ENCODE measurements at regions not wholly inside any gene's neighbourhood (a gene's known extent, or its start where the extent isn't known, plus 50 kb on each side); places are given as distances from the start of the nearest gene placed in this dataset.

GRCh38 chr7:24475166-24475961, 97.9 kb upstream of the PALS2 start:
- ATAC-seq (ENCODE audit: insufficient read depth, low read depth) (no peak), DNase-seq (no peak)
- Histone ChIP-seq H3K36me3 (ENCODE audit: insufficient read depth, low read length) (no peaks in the 10 kb centered on the region), H3K4me2 (ENCODE audit: insufficient read depth, low read length) (no peak overlapping the region), H3K27ac (ENCODE audit: low read length) (no peak overlapping the region), H3K9me3 (ENCODE audit: insufficient read depth, low read length, severe bottlenecking) (no peaks in the 10 kb centered on the region), H3K9ac (ENCODE audit: low read depth, low read length) (no peak overlapping the region), H3K4me1 (ENCODE audit: insufficient read depth, low read length) (no peaks in the 10 kb centered on the region), H4K20me1 (ENCODE audit: insufficient read depth, low read length) (no peaks in the 10 kb centered on the region), H3K27me3 (ENCODE audit: insufficient read depth, low read length, poor library complexity) (peaks cover 5% of the 10 kb centered on the region), H2AFZ (ENCODE audit: low read depth, low read length) (no peak overlapping the region), H3K79me2 (ENCODE audit: insufficient read depth, low read length) (no peaks in the 10 kb centered on the region), H3K4me3 (ENCODE audit: low read depth in 1 of 2, low read length in 2 of 2) (no peak overlapping the region)
- TF ChIP-seq EZH2 (IDR thresholded peaks at IDR 0.05; ENCODE audit: borderline replicate concordance, low read depth, low read length, severe bottlenecking) (no peak), CTCF (IDR thresholded peaks at IDR 0.05; ENCODE audit: borderline replicate concordance, extremely low read depth, low read length, poor library complexity, severe bottlenecking) (no peak)

GRCh38 chr7:24476227-24476626, 97.0 kb upstream of the PALS2 start:
- Histone ChIP-seq H4K20me1 (ENCODE audit: insufficient read depth, low read length) (no peaks in the 10 kb centered on the region), H3K79me2 (ENCODE audit: insufficient read depth, low read length) (no peaks in the 10 kb centered on the region), H3K4me1 (ENCODE audit: insufficient read depth, low read length) (no peaks in the 10 kb centered on the region), H3K27me3 (ENCODE audit: insufficient read depth, low read length, poor library complexity) (peaks cover 5% of the 10 kb centered on the region), H2AFZ (ENCODE audit: low read depth, low read length) (peak overlapping the region; percentile 29; the same call in 1 of the 2 replicates), H3K9me3 (ENCODE audit: insufficient read depth, low read length, severe bottlenecking) (no peaks in the 10 kb centered on the region), H3K9ac (ENCODE audit: low read depth, low read length) (no peak overlapping the region), H3K4me3 (ENCODE audit: low read depth in 1 of 2, low read length in 2 of 2) (no peak overlapping the region), H3K36me3 (ENCODE audit: insufficient read depth, low read length) (no peaks in the 10 kb centered on the region), H3K27ac (ENCODE audit: low read length) (no peak overlapping the region), H3K4me2 (ENCODE audit: insufficient read depth, low read length) (no peak overlapping the region)
- TF ChIP-seq EZH2 (IDR thresholded peaks at IDR 0.05; ENCODE audit: borderline replicate concordance, low read depth, low read length, severe bottlenecking) (no peak), CTCF (IDR thresholded peaks at IDR 0.05; ENCODE audit: borderline replicate concordance, extremely low read depth, low read length, poor library complexity, severe bottlenecking) (no peak)
- no peak for DNase-seq
- ATAC-seq (ENCODE audit: insufficient read depth, low read depth): no peak

- H3K4me3 ChIP-seq (ENCODE audit: low read depth in 1 of 2, low read length in 2 of 2): no peak overlapping the region
- no peaks in the 10 kb centered on the region for H3K79me2 ChIP-seq (ENCODE audit: insufficient read depth, low read length)
- H3K27me3 ChIP-seq (ENCODE audit: insufficient read depth, low read length, poor library complexity): peaks cover 5% of the 10 kb centered on the region
- H3K9ac ChIP-seq (ENCODE audit: low read depth, low read length): no peak overlapping the region
- no peaks in the 10 kb centered on the region for H4K20me1 ChIP-seq (ENCODE audit: insufficient read depth, low read length)
- ATAC-seq (ENCODE audit: insufficient read depth, low read depth) (0 out of 3 replicates have a peak, but pooled peaks have one; percentile 14), DNase-seq (no peak)
- H3K27ac ChIP-seq (ENCODE audit: low read length): no peak overlapping the region
- no peaks in the 10 kb centered on the region for H3K9me3 ChIP-seq (ENCODE audit: insufficient read depth, low read length, severe bottlenecking)
- no peaks in the 10 kb centered on the region for H3K4me1 ChIP-seq (ENCODE audit: insufficient read depth, low read length)
- H3K4me2 ChIP-seq (ENCODE audit: insufficient read depth, low read length): no peak overlapping the region
- TF ChIP-seq EZH2 (IDR thresholded peaks at IDR 0.05; ENCODE audit: borderline replicate concordance, low read depth, low read length, severe bottlenecking): no peak
- no peak for TF ChIP-seq CTCF (IDR thresholded peaks at IDR 0.05; ENCODE audit: borderline replicate concordance, extremely low read depth, low read length, poor library complexity, severe bottlenecking)
- no peaks in the 10 kb centered on the region for H3K36me3 ChIP-seq (ENCODE audit: insufficient read depth, low read length)
- no peak overlapping the region for H2AFZ ChIP-seq (ENCODE audit: low read depth, low read length)
Observed at GRCh38 chr7:24477398-24478136, 95.7 kb upstream of the PALS2 start.

All from DND-41 (cell line).